ENCODE measurements at regions not wholly inside any gene's neighbourhood (a gene's known extent, or its start where the extent isn't known, plus 50 kb on each side); places are given as distances from the start of the nearest gene placed in this dataset.

GRCh38 chr7:65250216-65250615 is 123.4 kb upstream of the ZNF92 start:
- TF ChIP-seq CTCF (IDR thresholded peaks at IDR 0.05; ENCODE audit: low read length) = no peak
- TF ChIP-seq EZH2 (IDR thresholded peaks at IDR 0.05; ENCODE audit: borderline replicate concordance, low read length) = no peak
- H2AFZ ChIP-seq (ENCODE audit: low read length) = no peak overlapping the region
- no peaks in the 10 kb centered on the region for H3F3A ChIP-seq (ENCODE audit: insufficient read depth, low read length)
- no peaks in the 10 kb centered on the region for H3K9me2 ChIP-seq (ENCODE audit: low read depth, low read length)
- no peak overlapping the region for H3K4me3 ChIP-seq (ENCODE audit: low read depth, low read length, poor library complexity, severe bottlenecking)
- no peaks in the 10 kb centered on the region for H3K9me3 ChIP-seq (ENCODE audit: low read length)
- H3K9ac ChIP-seq (ENCODE audit: low read length) = no peak overlapping the region
- no peak overlapping the region for H3K27ac ChIP-seq (ENCODE audit: low read depth, low read length, poor library complexity, severe bottlenecking)
- no peaks in the 10 kb centered on the region for H3K27me3 ChIP-seq (ENCODE audit: insufficient read depth, low read length)
- no peaks in the 10 kb centered on the region for H4K20me1 ChIP-seq (ENCODE audit: insufficient read depth, low read length)
- no peaks in the 10 kb centered on the region for H3K4me1 ChIP-seq (ENCODE audit: insufficient read depth, low read length, severe bottlenecking)
- H3K4me2 ChIP-seq (ENCODE audit: low read length) = no peak overlapping the region
- H3K36me3 ChIP-seq (ENCODE audit: insufficient read depth, low read length) = no peaks in the 10 kb centered on the region
- H3K79me2 ChIP-seq (ENCODE audit: insufficient read depth, low read length) = no peaks in the 10 kb centered on the region

DNA sequence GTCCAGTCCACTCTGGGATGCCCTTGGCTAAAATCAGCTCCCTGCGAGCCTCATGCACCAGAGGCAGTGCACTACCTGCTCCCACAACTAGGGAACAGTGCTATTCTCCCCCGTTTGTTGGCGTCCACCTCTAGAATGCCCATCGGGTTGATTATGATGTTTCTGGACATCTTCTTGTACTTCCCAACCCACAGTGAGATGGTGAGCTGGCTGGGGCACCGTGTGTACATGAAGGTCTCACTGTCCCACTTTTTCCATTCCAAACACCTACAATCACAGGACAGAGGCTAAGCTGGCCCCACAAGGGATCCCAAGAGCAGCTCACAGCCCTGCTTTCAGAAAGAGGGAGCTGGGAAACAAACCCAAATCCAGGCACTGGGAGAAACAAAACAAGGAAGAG is 126.2 kb upstream of the ZNF92 start:
- H3K4me1 ChIP-seq (ENCODE audit: insufficient read depth, low read length, severe bottlenecking) = no peaks in the 10 kb centered on the region
- no peaks in the 10 kb centered on the region for H3K27me3 ChIP-seq (ENCODE audit: insufficient read depth, low read length)
- no peak overlapping the region for H2AFZ ChIP-seq (ENCODE audit: low read length)
- H3K36me3 ChIP-seq (ENCODE audit: insufficient read depth, low read length) = no peaks in the 10 kb centered on the region
- no peaks in the 10 kb centered on the region for H3F3A ChIP-seq (ENCODE audit: insufficient read depth, low read length)
- no peak overlapping the region for H3K4me2 ChIP-seq (ENCODE audit: low read length)
- no peak overlapping the region for H3K9ac ChIP-seq (ENCODE audit: low read length)
- no peaks in the 10 kb centered on the region for H4K20me1 ChIP-seq (ENCODE audit: insufficient read depth, low read length)
- H3K9me3 ChIP-seq (ENCODE audit: low read length) = no peaks in the 10 kb centered on the region
- no peaks in the 10 kb centered on the region for H3K79me2 ChIP-seq (ENCODE audit: insufficient read depth, low read length)
- H3K4me3 ChIP-seq (ENCODE audit: low read depth, low read length, poor library complexity, severe bottlenecking) = no peak overlapping the region
- TF ChIP-seq CTCF (IDR thresholded peaks at IDR 0.05; ENCODE audit: low read length) (no peak), EZH2 (IDR thresholded peaks at IDR 0.05; ENCODE audit: borderline replicate concordance, low read length) (no peak)
- no peaks in the 10 kb centered on the region for H3K9me2 ChIP-seq (ENCODE audit: low read depth, low read length)
- no peak overlapping the region for H3K27ac ChIP-seq (ENCODE audit: low read depth, low read length, poor library complexity, severe bottlenecking)

DNA sequence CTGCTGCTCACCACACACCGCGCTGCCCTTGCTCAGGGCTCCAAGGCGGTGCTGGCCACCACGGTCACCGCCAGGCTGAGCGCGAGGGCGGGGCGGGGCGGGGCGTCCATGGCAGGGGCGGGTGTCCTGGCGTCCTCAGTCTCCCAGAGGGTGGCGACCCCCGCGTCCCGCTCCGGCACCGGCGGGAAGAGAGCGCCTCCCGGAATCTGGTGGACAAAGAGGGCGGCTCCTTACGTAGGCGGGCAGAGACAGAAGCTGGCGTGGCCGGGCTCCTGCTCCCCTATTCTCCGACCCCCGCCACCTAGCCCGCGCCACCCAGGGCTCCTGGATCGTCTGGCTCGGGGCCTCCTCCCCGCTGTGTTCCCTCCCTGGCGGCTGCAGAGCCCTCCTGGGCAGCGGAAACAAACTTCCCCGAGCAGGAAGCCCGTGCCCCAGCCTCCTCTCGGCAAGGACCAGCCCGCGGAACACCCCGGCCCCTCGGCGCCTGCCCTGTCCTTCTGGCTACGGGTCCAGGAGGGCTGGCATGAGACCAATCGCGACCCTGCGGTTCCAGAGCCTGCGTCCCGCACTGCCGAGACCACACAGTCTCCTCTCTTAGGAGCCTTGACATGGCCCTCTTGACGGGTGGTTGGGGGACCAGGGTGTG is 133.8 kb upstream of the ZNF92 start:
- H3K9ac ChIP-seq (ENCODE audit: low read length) = no peak overlapping the region
- H4K20me1 ChIP-seq (ENCODE audit: insufficient read depth, low read length) = no peaks in the 10 kb centered on the region
- H3K9me2 ChIP-seq (ENCODE audit: low read depth, low read length) = no peaks in the 10 kb centered on the region
- no peak overlapping the region for H3K4me2 ChIP-seq (ENCODE audit: low read length)
- H3K27me3 ChIP-seq (ENCODE audit: insufficient read depth, low read length) = peaks cover 7% of the 10 kb centered on the region; the same call in 1 of the 2 replicates
- H2AFZ ChIP-seq (ENCODE audit: low read length) = no peak overlapping the region
- no peak overlapping the region for H3K27ac ChIP-seq (ENCODE audit: low read depth, low read length, poor library complexity, severe bottlenecking)
- H3K79me2 ChIP-seq (ENCODE audit: insufficient read depth, low read length) = no peaks in the 10 kb centered on the region
- H3K36me3 ChIP-seq (ENCODE audit: insufficient read depth, low read length) = no peaks in the 10 kb centered on the region
- TF ChIP-seq CTCF (IDR thresholded peaks at IDR 0.05; ENCODE audit: low read length) = no peak
- H3K4me1 ChIP-seq (ENCODE audit: insufficient read depth, low read length, severe bottlenecking) = no peaks in the 10 kb centered on the region
- no peak overlapping the region for H3K4me3 ChIP-seq (ENCODE audit: low read depth, low read length, poor library complexity, severe bottlenecking)
- H3F3A ChIP-seq (ENCODE audit: insufficient read depth, low read length) = no peaks in the 10 kb centered on the region
- no peaks in the 10 kb centered on the region for H3K9me3 ChIP-seq (ENCODE audit: low read length)
